SK-N-SH treated with all-trans-retinoic acid at 6 μM for 48 hours (cell line): ENCODE measurements at regions not wholly inside any gene's neighbourhood (a gene's known extent, or its start where the extent isn't known, plus 50 kb on each side); places are given as distances from the start of the nearest gene placed in this dataset.

Experiments used
- ATAC-seq: fragments of 200-7000 bp; cut with Tn5 transposase; 3 replicates; pipeline ENCODE4 v1.9.1; 2020; ENCODE audit warnings: mild to moderate bottlenecking, moderate library complexity
- ARNTL ChIP-seq: fragments of 450-650 bp; formaldehyde crosslinking; IDR thresholded peaks from 2 replicates; pipeline ENCODE4 v1.5.0; 2020; ENCODE audit warnings: low read depth, mild to moderate bottlenecking, moderate library complexity, borderline replicate concordance
- BACH2 ChIP-seq: fragments of 250-450 bp; sonication (Bioruptor Pico); IDR thresholded peaks from 2 replicates; pipeline ENCODE4 v1.9.0; 2021; ENCODE audit warnings: mild to moderate bottlenecking, borderline replicate concordance
- CSDC2 ChIP-seq: fragments of 250-450 bp; sonication (Bioruptor Pico); IDR thresholded peaks from 2 replicates; pipeline ENCODE4 v1.5.0; 2020; ENCODE audit warnings: mild to moderate bottlenecking, moderate library complexity
- ESRRG ChIP-seq: fragments of 250-450 bp; sonication (Bioruptor Pico); IDR thresholded peaks from 2 replicates; pipeline ENCODE4 v1.6.1; 2021; ENCODE audit warnings: mild to moderate bottlenecking
- GLIS3 ChIP-seq: fragments of 250-450 bp; sonication (Bioruptor Pico); IDR thresholded peaks from 2 replicates; pipeline ENCODE4 v1.5.0; 2020; ENCODE audit warnings: mild to moderate bottlenecking, moderate library complexity
- ISL1 ChIP-seq: fragments of 250-450 bp; sonication (Bioruptor Pico); IDR thresholded peaks from 2 replicates; pipeline ENCODE4 v2.1.2; 2022; ENCODE audit warnings: mild to moderate bottlenecking, moderate library complexity
- PPARA ChIP-seq: fragments of 250-450 bp; sonication (Bioruptor Pico); IDR thresholded peaks from 2 replicates; pipeline ENCODE4 v1.5.0; 2020; ENCODE audit warnings: mild to moderate bottlenecking, borderline replicate concordance
- SNAI2 ChIP-seq: fragments of 250-450 bp; sonication (Bioruptor Pico); IDR thresholded peaks from 2 replicates; pipeline ENCODE4 v1.5.0; 2020; ENCODE audit warnings: mild to moderate bottlenecking, moderate library complexity
- TCF4 ChIP-seq: fragments of 250-450 bp; sonication (Bioruptor Pico); IDR thresholded peaks from 2 replicates; pipeline ENCODE4 v1.8.0; 2021; ENCODE audit warnings: mild to moderate bottlenecking, moderate library complexity, borderline replicate concordance
- TOX ChIP-seq: fragments of 250-450 bp; sonication (Bioruptor Pico); IDR thresholded peaks from 2 replicates; pipeline ENCODE4 v1.8.0; 2021; ENCODE audit warnings: mild to moderate bottlenecking, moderate library complexity, borderline replicate concordance
- ZC3H10 ChIP-seq: fragments of 250-450 bp; sonication (Bioruptor Pico); IDR thresholded peaks from 2 replicates; pipeline ENCODE4 v1.5.1; 2021; ENCODE audit warnings: mild to moderate bottlenecking, moderate library complexity
- ZFP3 ChIP-seq: fragments of 250-450 bp; sonication (Bioruptor Pico); IDR thresholded peaks from 2 replicates; pipeline ENCODE4 v1.5.0; 2020; ENCODE audit warnings: mild to moderate bottlenecking, moderate library complexity
- ZFP30 ChIP-seq: fragments of 450-650 bp; formaldehyde crosslinking; IDR thresholded peaks from 2 replicates; pipeline ENCODE4 v1.5.0; 2022; ENCODE audit warnings: mild to moderate bottlenecking, moderate library complexity
- ZNF565 ChIP-seq: fragments of 450-650 bp; formaldehyde crosslinking; conservative IDR thresholded peaks from 2 replicates; pipeline ENCODE4 v1.5.0; 2020; ENCODE audit warnings: low read depth, mild to moderate bottlenecking, moderate library complexity
- ZNF70 ChIP-seq: fragments of 450-650 bp; formaldehyde crosslinking; IDR thresholded peaks from 2 replicates; pipeline ENCODE4 v1.5.0; 2020; ENCODE audit warnings: mild to moderate bottlenecking, moderate library complexity
- ZNF8 ChIP-seq: fragments of 450-650 bp; formaldehyde crosslinking; IDR thresholded peaks from 2 replicates; pipeline ENCODE4 v1.5.0; 2020; ENCODE audit warnings: mild to moderate bottlenecking, moderate library complexity
- TF ChIP-seq, protein P1 (sequence below): fragments of 250-450 bp; sonication (Bioruptor Pico); IDR thresholded peaks from 2 replicates; pipeline ENCODE4 v1.5.0; 2020; ENCODE audit warnings: mild to moderate bottlenecking, moderate library complexity
- TF ChIP-seq, protein P2 (sequence below): fragments of 250-450 bp; sonication (Bioruptor Pico); IDR thresholded peaks from 2 replicates; pipeline ENCODE4 v1.5.1; 2021; ENCODE audit warnings: mild to moderate bottlenecking, moderate library complexity
- TF ChIP-seq, protein P3 (sequence below): fragments of 250-450 bp; sonication (Bioruptor Pico); IDR thresholded peaks from 2 replicates; pipeline ENCODE4 v1.8.0; 2021; ENCODE audit warnings: low read depth, mild to moderate bottlenecking, moderate library complexity, borderline replicate concordance
- TF ChIP-seq, protein P4 (sequence below): fragments of 250-450 bp; sonication (Bioruptor Pico); IDR thresholded peaks from 2 replicates; pipeline ENCODE4 v1.5.1; 2020; ENCODE audit warnings: low read depth, mild to moderate bottlenecking, moderate library complexity

DNA sequence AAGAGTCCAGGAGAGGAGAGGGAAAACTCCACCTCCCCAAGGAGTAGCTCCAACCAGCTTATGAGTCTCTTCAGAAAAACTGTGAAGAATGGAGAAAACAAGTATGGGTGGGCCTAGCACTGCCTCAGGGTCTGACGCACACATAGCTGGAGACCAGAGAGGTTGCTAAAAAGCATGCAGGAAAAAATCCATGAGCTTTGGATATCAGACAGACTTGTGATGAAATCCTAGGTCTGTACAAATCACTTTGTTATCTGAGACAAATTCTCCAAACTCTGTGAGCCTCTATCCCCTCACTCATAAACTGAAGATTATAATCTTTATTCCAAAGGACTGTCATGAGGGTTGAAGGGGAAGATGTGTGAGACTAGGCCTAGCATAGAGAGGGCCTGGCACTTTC, 141.5 kb upstream of the FGGY start (continued):
- TF ChIP-seq, protein P1, sequence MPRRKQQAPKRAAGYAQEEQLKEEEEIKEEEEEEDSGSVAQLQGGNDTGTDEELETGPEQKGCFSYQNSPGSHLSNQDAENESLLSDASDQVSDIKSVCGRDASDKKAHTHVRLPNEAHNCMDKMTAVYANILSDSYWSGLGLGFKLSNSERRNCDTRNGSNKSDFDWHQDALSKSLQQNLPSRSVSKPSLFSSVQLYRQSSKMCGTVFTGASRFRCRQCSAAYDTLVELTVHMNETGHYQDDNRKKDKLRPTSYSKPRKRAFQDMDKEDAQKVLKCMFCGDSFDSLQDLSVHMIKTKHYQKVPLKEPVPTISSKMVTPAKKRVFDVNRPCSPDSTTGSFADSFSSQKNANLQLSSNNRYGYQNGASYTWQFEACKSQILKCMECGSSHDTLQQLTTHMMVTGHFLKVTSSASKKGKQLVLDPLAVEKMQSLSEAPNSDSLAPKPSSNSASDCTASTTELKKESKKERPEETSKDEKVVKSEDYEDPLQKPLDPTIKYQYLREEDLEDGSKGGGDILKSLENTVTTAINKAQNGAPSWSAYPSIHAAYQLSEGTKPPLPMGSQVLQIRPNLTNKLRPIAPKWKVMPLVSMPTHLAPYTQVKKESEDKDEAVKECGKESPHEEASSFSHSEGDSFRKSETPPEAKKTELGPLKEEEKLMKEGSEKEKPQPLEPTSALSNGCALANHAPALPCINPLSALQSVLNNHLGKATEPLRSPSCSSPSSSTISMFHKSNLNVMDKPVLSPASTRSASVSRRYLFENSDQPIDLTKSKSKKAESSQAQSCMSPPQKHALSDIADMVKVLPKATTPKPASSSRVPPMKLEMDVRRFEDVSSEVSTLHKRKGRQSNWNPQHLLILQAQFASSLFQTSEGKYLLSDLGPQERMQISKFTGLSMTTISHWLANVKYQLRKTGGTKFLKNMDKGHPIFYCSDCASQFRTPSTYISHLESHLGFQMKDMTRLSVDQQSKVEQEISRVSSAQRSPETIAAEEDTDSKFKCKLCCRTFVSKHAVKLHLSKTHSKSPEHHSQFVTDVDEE (CRISPR knock-in tag), result no peak
- TF ChIP-seq BACH2 (CRISPR knock-in tag), result no peak

DNA sequence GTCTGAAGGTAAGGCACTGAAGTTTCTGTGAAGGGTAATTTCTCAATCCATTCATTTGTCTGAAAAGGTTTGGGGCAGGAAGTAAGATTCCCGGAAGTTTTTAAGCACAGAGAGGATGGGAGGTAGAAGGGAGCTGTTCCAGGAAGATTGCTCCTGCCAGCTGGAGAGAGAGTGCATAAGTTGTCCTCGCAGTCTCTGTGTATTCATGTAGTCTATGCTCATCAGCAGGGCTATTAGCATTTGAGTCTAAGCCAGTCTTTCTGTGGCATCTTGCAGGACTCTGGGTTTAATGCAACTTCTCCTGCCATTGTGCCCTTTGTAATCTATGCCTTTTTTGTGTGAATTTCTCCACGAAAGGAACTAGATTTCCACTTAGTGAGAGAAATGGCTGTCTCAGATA, 140.8 kb upstream of the FGGY start:
- TF ChIP-seq ISL1 (CRISPR knock-in tag), result no peak
- TF ChIP-seq BACH2 (CRISPR knock-in tag), result no peak
- TF ChIP-seq, protein P2, sequence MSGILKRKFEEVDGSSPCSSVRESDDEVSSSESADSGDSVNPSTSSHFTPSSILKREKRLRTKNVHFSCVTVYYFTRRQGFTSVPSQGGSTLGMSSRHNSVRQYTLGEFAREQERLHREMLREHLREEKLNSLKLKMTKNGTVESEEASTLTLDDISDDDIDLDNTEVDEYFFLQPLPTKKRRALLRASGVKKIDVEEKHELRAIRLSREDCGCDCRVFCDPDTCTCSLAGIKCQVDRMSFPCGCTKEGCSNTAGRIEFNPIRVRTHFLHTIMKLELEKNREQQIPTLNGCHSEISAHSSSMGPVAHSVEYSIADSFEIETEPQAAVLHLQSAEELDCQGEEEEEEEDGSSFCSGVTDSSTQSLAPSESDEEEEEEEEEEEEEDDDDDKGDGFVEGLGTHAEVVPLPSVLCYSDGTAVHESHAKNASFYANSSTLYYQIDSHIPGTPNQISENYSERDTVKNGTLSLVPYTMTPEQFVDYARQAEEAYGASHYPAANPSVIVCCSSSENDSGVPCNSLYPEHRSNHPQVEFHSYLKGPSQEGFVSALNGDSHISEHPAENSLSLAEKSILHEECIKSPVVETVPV (CRISPR knock-in tag), result no peak
- TF ChIP-seq GLIS3 (CRISPR knock-in tag), result no peak
- TF ChIP-seq, protein P3, sequence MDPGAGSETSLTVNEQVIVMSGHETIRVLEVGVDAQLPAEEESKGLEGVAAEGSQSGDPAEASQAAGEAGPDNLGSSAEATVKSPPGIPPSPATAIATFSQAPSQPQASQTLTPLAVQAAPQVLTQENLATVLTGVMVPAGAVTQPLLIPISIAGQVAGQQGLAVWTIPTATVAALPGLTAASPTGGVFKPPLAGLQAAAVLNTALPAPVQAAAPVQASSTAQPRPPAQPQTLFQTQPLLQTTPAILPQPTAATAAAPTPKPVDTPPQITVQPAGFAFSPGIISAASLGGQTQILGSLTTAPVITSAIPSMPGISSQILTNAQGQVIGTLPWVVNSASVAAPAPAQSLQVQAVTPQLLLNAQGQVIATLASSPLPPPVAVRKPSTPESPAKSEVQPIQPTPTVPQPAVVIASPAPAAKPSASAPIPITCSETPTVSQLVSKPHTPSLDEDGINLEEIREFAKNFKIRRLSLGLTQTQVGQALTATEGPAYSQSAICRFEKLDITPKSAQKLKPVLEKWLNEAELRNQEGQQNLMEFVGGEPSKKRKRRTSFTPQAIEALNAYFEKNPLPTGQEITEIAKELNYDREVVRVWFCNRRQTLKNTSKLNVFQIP (CRISPR knock-in tag), result no peak
- no peak for TF ChIP-seq ESRRG
- TF ChIP-seq SNAI2 (CRISPR knock-in tag), result no peak
- TF ChIP-seq, protein P1 (CRISPR knock-in tag), result no peak
- no peak for TF ChIP-seq ARNTL
- TF ChIP-seq ZC3H10 (CRISPR knock-in tag), result no peak
- no peak for TF ChIP-seq ZFP3 (CRISPR knock-in tag)
- TF ChIP-seq TOX (CRISPR knock-in tag), result no peak
- no peak for TF ChIP-seq CSDC2 (CRISPR knock-in tag)
- TF ChIP-seq ZFP30 (CRISPR knock-in tag), result no peak
- TF ChIP-seq ZNF565 (CRISPR knock-in tag), result no peak
- TF ChIP-seq ZNF8 (CRISPR knock-in tag), result no peak
- TF ChIP-seq, protein P4, sequence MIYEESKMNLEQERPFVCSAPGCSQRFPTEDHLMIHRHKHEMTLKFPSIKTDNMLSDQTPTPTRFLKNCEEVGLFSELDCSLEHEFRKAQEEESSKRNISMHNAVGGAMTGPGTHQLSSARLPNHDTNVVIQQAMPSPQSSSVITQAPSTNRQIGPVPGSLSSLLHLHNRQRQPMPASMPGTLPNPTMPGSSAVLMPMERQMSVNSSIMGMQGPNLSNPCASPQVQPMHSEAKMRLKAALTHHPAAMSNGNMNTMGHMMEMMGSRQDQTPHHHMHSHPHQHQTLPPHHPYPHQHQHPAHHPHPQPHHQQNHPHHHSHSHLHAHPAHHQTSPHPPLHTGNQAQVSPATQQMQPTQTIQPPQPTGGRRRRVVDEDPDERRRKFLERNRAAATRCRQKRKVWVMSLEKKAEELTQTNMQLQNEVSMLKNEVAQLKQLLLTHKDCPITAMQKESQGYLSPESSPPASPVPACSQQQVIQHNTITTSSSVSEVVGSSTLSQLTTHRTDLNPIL (CRISPR knock-in tag), result no peak
- ATAC-seq, result no peak

DNA sequence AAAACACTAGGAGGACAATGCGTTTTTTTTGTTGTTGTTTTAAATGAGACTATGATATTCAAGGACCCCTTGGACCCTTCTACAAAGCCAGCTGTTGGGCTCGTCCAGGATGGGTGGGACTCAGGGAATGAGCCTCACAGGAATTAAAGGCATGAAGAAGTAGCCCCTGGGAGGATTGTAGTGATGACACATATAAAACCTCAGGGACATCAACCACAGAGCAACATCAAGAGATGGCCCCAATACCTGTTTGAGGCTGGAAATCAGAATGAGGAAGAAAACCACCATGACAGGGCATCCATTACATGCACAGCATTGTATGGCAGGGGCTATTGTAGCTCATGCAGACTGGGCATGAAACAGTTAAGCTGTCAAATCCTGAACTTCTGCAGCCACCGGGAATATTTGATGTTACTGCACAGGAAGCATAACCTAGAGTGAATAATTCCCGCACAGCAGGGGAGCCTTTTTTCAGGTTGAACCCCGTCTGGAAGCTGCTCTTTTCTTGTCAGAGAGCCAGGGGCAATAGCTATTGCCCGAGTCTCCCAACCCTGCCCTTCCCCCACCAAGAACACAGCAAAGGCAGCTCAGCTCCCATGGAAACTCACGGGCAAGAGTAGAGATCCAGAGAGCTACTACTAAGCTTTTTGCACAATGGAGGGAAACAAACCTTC, 140.2 kb upstream of the FGGY start:
- ATAC-seq, result peak; percentile 43; the same call in 2 of the 3 replicates
- TF ChIP-seq PPARA (CRISPR knock-in tag) (no peak), ZNF70 (CRISPR knock-in tag) (no peak), BACH2 (CRISPR knock-in tag) (no peak), SNAI2 (CRISPR knock-in tag) (no peak), ISL1 (CRISPR knock-in tag) (no peak), TCF4 (CRISPR knock-in tag) (no peak), TOX (CRISPR knock-in tag) (no peak), ZC3H10 (CRISPR knock-in tag) (no peak), ARNTL (no peak)
- TF ChIP-seq, protein P2 (CRISPR knock-in tag), result no peak
- TF ChIP-seq, protein P1 (CRISPR knock-in tag), result no peak
- TF ChIP-seq, protein P4 (CRISPR knock-in tag), result no peak
